ENCODE measurements at regions not wholly inside any gene's neighbourhood (a gene's known extent, or its start where the extent isn't known, plus 50 kb on each side); places are given as distances from the start of the nearest gene placed in this dataset.

DNA sequence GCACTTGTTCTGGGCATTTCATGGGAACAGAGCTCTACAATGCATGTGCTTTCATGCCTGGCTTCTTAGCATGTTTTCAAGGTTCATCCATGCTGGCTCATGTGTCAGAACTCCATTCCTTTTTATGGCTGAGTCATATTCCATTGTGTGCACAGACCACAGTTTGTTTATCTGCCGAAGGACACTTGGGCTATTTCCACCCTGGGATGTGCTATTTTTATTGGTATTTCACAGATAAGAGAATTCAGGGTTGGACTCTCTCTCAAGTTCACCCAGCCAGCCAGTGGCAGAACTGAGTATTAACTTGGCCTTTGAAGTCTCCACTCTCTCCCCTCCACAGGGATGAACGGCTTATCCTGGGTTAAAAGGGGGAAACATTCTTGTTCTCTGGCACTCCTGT lies 190.7 kb upstream of the GPR26 start:
- TF ChIP-seq ZNF766 (CRISPR knock-in tag; IDR thresholded peaks at IDR 0.05; ENCODE audit: borderline replicate concordance) (no peak), ZSCAN30 (CRISPR knock-in tag; IDR thresholded peaks at IDR 0.05) (no peak), KAT8 (CRISPR knock-in tag; IDR thresholded peaks at IDR 0.05) (no peak), RXRA (CRISPR knock-in tag; IDR thresholded peaks at IDR 0.05) (no peak), HNRNPL (IDR thresholded peaks at IDR 0.05; ENCODE audit: low read depth, low read length) (no peak), POLR2AphosphoS5 (IDR thresholded peaks at IDR 0.05; ENCODE audit: low read depth, low read length) (no peak), ZNF24 (IDR thresholded peaks at IDR 0.05) (no peak), ARHGAP35 (CRISPR knock-in tag; IDR thresholded peaks at IDR 0.05; ENCODE audit: borderline replicate concordance) (no peak), RFXANK (CRISPR knock-in tag; IDR thresholded peaks at IDR 0.05) (no peak), RBAK (CRISPR knock-in tag; IDR thresholded peaks at IDR 0.05) (no peak), ATF7-NPFF (CRISPR knock-in tag; IDR thresholded peaks at IDR 0.05; ENCODE audit: low read depth) (no peak), NFE2 (CRISPR knock-in tag; IDR thresholded peaks at IDR 0.05) (no peak)
- TF ChIP-seq, protein P1, sequence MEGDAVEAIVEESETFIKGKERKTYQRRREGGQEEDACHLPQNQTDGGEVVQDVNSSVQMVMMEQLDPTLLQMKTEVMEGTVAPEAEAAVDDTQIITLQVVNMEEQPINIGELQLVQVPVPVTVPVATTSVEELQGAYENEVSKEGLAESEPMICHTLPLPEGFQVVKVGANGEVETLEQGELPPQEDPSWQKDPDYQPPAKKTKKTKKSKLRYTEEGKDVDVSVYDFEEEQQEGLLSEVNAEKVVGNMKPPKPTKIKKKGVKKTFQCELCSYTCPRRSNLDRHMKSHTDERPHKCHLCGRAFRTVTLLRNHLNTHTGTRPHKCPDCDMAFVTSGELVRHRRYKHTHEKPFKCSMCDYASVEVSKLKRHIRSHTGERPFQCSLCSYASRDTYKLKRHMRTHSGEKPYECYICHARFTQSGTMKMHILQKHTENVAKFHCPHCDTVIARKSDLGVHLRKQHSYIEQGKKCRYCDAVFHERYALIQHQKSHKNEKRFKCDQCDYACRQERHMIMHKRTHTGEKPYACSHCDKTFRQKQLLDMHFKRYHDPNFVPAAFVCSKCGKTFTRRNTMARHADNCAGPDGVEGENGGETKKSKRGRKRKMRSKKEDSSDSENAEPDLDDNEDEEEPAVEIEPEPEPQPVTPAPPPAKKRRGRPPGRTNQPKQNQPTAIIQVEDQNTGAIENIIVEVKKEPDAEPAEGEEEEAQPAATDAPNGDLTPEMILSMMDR (CRISPR knock-in tag; IDR thresholded peaks at IDR 0.05): no peak
- TF ChIP-seq, protein P2, sequence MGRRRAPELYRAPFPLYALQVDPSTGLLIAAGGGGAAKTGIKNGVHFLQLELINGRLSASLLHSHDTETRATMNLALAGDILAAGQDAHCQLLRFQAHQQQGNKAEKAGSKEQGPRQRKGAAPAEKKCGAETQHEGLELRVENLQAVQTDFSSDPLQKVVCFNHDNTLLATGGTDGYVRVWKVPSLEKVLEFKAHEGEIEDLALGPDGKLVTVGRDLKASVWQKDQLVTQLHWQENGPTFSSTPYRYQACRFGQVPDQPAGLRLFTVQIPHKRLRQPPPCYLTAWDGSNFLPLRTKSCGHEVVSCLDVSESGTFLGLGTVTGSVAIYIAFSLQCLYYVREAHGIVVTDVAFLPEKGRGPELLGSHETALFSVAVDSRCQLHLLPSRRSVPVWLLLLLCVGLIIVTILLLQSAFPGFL (CRISPR knock-in tag; IDR thresholded peaks at IDR 0.05): no peak

All from HepG2 (cell line).